Mesenchymal stem cell (in vitro differentiated cells and primary cell): ENCODE measurements at regions not wholly inside any gene's neighbourhood (a gene's known extent, or its start where the extent isn't known, plus 50 kb on each side); places are given as distances from the start of the nearest gene placed in this dataset.

Experiments used
- DNase-seq: peaks from one replicate; pipeline ENCODE4 v3.0.0-alpha.2; 2013
- H2AFZ ChIP-seq: one replicate; pipeline ENCODE4 v1.6.1; 2013; ENCODE audit warnings: low read depth, mild to moderate bottlenecking, control low read depth, inconsistent platforms, low read length, moderate library complexity
- H2AK5ac ChIP-seq: 2 replicates; pipeline ENCODE4 v1.6.1; 2013; ENCODE audit warnings: low read length, moderate library complexity, mild to moderate bottlenecking, inconsistent platforms; ENCODE audit not compliant: severe bottlenecking
- H2BK120ac ChIP-seq: one replicate; pipeline ENCODE4 v1.6.1; 2013; ENCODE audit warnings: low read depth, mild to moderate bottlenecking, inconsistent platforms, low read length, moderate library complexity
- H2BK12ac ChIP-seq, 2 experiments: one replicate each; pipeline ENCODE4 v1.6.1; 2013; ENCODE audit warnings: inconsistent platforms in 2 of 2, low read length in 2 of 2, mild to moderate bottlenecking in 2 of 2, moderate library complexity in 2 of 2, control low read depth in 1 of 2
- H2BK15ac ChIP-seq: one replicate; pipeline ENCODE4 v1.6.1; 2013; ENCODE audit warnings: mild to moderate bottlenecking, low read depth, inconsistent platforms; ENCODE audit not compliant: poor library complexity, severe bottlenecking
- H2BK5ac ChIP-seq: 2 replicates; pipeline ENCODE4 v1.6.1; 2013; ENCODE audit warnings: low read depth, mild to moderate bottlenecking, low read length, control low read depth, inconsistent platforms; ENCODE audit not compliant: poor library complexity, severe bottlenecking
- H3K14ac ChIP-seq, 2 experiments: one replicate each; pipeline ENCODE4 v1.6.1; 2013; ENCODE audit warnings: inconsistent platforms in 2 of 2, low read length in 2 of 2, control low read depth in 1 of 2, mild to moderate bottlenecking in 1 of 2, moderate library complexity in 1 of 2
- H3K18ac ChIP-seq, 2 experiments: one replicate each; pipeline ENCODE4 v1.6.1; 2013; ENCODE audit warnings: inconsistent platforms in 2 of 2, low read length in 2 of 2, control low read depth in 1 of 2, low read depth in 1 of 2, mild to moderate bottlenecking in 1 of 2
- H3K23ac ChIP-seq, 2 experiments: one replicate each; pipeline ENCODE4 v1.6.1; 2013; ENCODE audit warnings: inconsistent platforms in 2 of 2, low read length in 2 of 2, mild to moderate bottlenecking in 2 of 2, moderate library complexity in 2 of 2, control low read depth in 1 of 2
- H3K27ac ChIP-seq: 2 replicates; pipeline ENCODE4 v1.5.1; 2013; ENCODE audit warnings: mild to moderate bottlenecking, moderate library complexity, low read length, control low read depth, inconsistent platforms; ENCODE audit not compliant: poor library complexity, severe bottlenecking
- H3K27me3 ChIP-seq, 2 experiments: 2 replicates each; pipeline versions ENCODE4 v1.6.1 to v1.7.0; 2013; ENCODE audit warnings: low read length in 2 of 2, mild to moderate bottlenecking in 2 of 2, moderate library complexity in 2 of 2, control low read depth in 1 of 2, inconsistent platforms in 1 of 2; ENCODE audit not compliant: control insufficient read depth in 1 of 2, insufficient read depth in 1 of 2
- H3K36me3 ChIP-seq, 2 experiments: 2 replicates each; pipeline versions ENCODE4 v1.6.1 to v1.7.0; 2013; ENCODE audit warnings: low read length in 2 of 2, control low read depth in 1 of 2, inconsistent platforms in 1 of 2, low read depth in 1 of 2, mild to moderate bottlenecking in 1 of 2; ENCODE audit not compliant: insufficient read depth in 2 of 2, control insufficient read depth in 1 of 2
- H3K4ac ChIP-seq, 2 experiments: one replicate each; pipeline ENCODE4 v1.6.1; 2013; ENCODE audit warnings: inconsistent platforms in 2 of 2, low read length in 2 of 2, mild to moderate bottlenecking in 2 of 2, moderate library complexity in 2 of 2, control low read depth in 1 of 2, low read depth in 1 of 2
- H3K4me1 ChIP-seq: 2 replicates; pipeline ENCODE4 v1.6.1; 2013; ENCODE audit warnings: low read depth, low read length, control low read depth; ENCODE audit not compliant: control insufficient read depth, insufficient read depth
- H3K4me2 ChIP-seq: 2 replicates; pipeline ENCODE4 v1.6.1; 2013; ENCODE audit warnings: low read length, mild to moderate bottlenecking, inconsistent platforms; ENCODE audit not compliant: poor library complexity, severe bottlenecking
- H3K4me3 ChIP-seq, 2 experiments: 2 replicates each; pipeline versions ENCODE4 v1.5.1 to v1.7.0; 2013; ENCODE audit warnings: low read length in 2 of 2, mild to moderate bottlenecking in 2 of 2, control low read depth in 1 of 2, low read depth in 1 of 2; ENCODE audit not compliant: insufficient read depth in 1 of 2
- H3K79me1 ChIP-seq: replicated peaks from 2 replicates; pipeline ENCODE4 v1.6.1; 2013; ENCODE audit warnings: mild to moderate bottlenecking, control low read depth, low read length, inconsistent platforms; ENCODE audit not compliant: poor library complexity, severe bottlenecking
- H3K9ac ChIP-seq: 2 replicates; pipeline ENCODE4 v1.7.0; 2013; ENCODE audit warnings: mild to moderate bottlenecking, low read length, moderate library complexity
- H3K9me3 ChIP-seq: 2 replicates; pipeline ENCODE4 v1.7.0; 2013; ENCODE audit warnings: mild to moderate bottlenecking, low read length; ENCODE audit not compliant: control insufficient read depth
- H4K8ac ChIP-seq: one replicate; pipeline ENCODE4 v1.6.1; 2013; ENCODE audit warnings: inconsistent platforms, mild to moderate bottlenecking, low read length, moderate library complexity
- H4K91ac ChIP-seq: one replicate; pipeline ENCODE4 v1.6.1; 2013; ENCODE audit warnings: mild to moderate bottlenecking, low read length, inconsistent platforms
- WGBS: methylation state at CpG from one replicate; pipeline ENCODE4 v1.1.7; 2013; ENCODE audit warnings: mixed read lengths; 5-methylcytosine and 5-hydroxymethylcytosine counted together

DNA sequence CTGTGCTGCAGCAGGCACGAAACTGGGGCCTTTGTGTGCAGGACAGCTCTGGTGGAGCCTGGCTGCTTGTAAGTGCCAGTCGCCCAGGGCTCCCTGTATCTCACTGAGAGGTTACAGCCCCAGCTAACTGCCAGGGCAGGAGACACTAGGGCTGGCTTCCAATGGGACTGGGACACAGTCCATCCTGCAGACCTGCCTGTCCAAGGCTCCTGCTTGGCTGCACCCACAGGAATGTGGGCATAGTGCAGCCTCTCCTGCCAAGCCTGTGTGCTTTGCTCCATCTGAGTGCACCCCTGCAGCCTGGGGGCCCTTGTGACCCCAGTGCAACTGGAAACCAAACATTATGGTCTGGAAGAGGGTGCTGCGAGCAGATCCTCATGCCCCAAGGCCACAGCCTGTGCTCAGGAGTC lies 144.0 kb downstream of the ADAM29 start:
- H4K8ac ChIP-seq = no peak overlapping the region
- no peaks in the 10 kb centered on the region for H3K36me3 ChIP-seq
- H3K18ac ChIP-seq = no peak overlapping the region
- no peak overlapping the region for H3K23ac ChIP-seq
- H2AFZ ChIP-seq = no peak overlapping the region
- H3K4me3 ChIP-seq = no peak overlapping the region
- no peak for DNase-seq
- H2BK12ac ChIP-seq = no peak overlapping the region
- H3K14ac ChIP-seq = peak overlapping the region in 1 of 2 experiments; percentile 6
- H3K9me3 ChIP-seq = peaks cover 3% of the 10 kb centered on the region
- H3K4me2 ChIP-seq = no peak overlapping the region
- H3K79me1 ChIP-seq = no peaks in the 10 kb centered on the region
- no peak overlapping the region for H3K27ac ChIP-seq
- no peak overlapping the region for H2BK5ac ChIP-seq
- no peak overlapping the region for H2BK120ac ChIP-seq
- no peak overlapping the region for H4K91ac ChIP-seq
- H3K9ac ChIP-seq = no peak overlapping the region
- no peaks in the 10 kb centered on the region for H3K27me3 ChIP-seq
- H2BK15ac ChIP-seq = no peak overlapping the region
- H3K4ac ChIP-seq = no peak overlapping the region
- WGBS = 38% methylated on average over 3 of the region's 3 CpGs
- no peak overlapping the region for H2AK5ac ChIP-seq
- peaks cover 2% of the 10 kb centered on the region for H3K4me1 ChIP-seq

DNA sequence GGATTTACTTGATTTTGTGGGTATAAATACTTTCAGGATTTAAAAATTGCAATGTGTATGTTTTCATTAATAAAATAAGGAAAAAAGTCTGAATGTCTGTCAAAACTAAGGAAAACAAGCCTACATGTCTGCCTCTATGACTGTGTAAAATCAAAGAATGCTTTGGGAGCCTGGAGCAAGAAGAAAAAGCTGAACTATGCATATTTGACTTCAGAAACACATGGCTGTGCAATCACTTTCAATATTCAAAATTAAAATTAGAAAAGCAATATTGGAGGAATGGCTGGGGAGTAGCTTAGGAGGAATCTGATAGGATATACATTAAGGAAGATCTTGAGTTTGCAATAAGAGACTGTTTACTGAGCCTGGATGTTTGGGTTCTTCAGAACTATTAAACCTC lies 147.1 kb downstream of the ADAM29 start:
- no peak overlapping the region for H3K14ac ChIP-seq
- no peak overlapping the region for H2BK120ac ChIP-seq
- H2BK5ac ChIP-seq = no peak overlapping the region
- H3K4me3 ChIP-seq = no peak overlapping the region
- DNase-seq = no peak
- H3K79me1 ChIP-seq = no peaks in the 10 kb centered on the region
- peaks cover 2% of the 10 kb centered on the region for H3K4me1 ChIP-seq
- no peak overlapping the region for H4K91ac ChIP-seq
- no peak overlapping the region for H3K23ac ChIP-seq
- no peak overlapping the region for H3K4me2 ChIP-seq
- H3K4ac ChIP-seq = no peak overlapping the region
- no peak overlapping the region for H2AFZ ChIP-seq
- peaks cover 12% of the 10 kb centered on the region for H3K9me3 ChIP-seq
- no peak overlapping the region for H2BK15ac ChIP-seq
- no peak overlapping the region for H3K18ac ChIP-seq
- no peak overlapping the region for H3K27ac ChIP-seq
- no peak overlapping the region for H2AK5ac ChIP-seq
- no peak overlapping the region for H2BK12ac ChIP-seq
- H4K8ac ChIP-seq = no peak overlapping the region
- no peaks in the 10 kb centered on the region for H3K36me3 ChIP-seq
- no peaks in the 10 kb centered on the region for H3K27me3 ChIP-seq
- no peak overlapping the region for H3K9ac ChIP-seq

DNA sequence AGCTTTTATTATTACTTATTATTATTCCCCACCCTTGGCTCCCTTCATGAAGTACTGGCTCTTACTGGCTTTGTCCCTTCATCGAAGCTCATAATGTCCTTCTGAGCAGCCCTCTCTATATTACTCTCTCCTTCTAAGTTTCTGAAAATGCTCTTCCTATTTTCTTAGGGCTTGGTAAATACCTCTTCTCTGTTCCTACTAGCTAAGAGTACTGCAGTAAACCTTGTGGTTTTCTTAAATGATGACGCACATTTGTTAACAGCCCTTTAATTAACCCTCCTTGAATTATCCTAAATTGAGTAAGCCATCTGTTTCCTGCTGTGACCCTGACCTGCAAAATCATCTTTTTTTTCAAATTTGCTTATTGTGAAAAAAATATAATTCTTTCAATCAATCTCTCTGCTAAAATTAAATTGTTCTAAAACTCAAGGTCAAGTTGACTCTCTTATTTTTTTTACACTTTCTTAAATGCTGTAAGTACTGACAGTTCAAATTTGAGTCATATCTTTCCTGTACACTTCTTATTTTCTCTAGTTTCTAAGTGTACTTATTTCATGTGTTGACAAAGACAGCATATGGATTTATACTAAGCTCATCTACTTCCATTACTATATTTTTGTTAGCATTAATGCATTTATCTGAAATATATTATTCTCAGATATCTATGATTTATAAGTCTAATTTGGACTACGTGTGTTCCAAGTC lies 148.9 kb downstream of the ADAM29 start:
- no peak overlapping the region for H3K4ac ChIP-seq
- no peak for DNase-seq
- 94% methylated on average over 2 of the region's 3 CpGs for WGBS
- no peak overlapping the region for H3K18ac ChIP-seq
- no peak overlapping the region for H4K91ac ChIP-seq
- peaks cover 2% of the 10 kb centered on the region for H3K4me1 ChIP-seq
- no peak overlapping the region for H2AFZ ChIP-seq
- no peak overlapping the region for H2BK120ac ChIP-seq
- no peak overlapping the region for H3K14ac ChIP-seq
- H2AK5ac ChIP-seq = no peak overlapping the region
- H3K27ac ChIP-seq = no peak overlapping the region
- no peak overlapping the region for H2BK5ac ChIP-seq
- no peaks in the 10 kb centered on the region for H3K79me1 ChIP-seq
- no peak overlapping the region for H3K4me2 ChIP-seq
- no peak overlapping the region for H3K23ac ChIP-seq
- no peak overlapping the region for H4K8ac ChIP-seq
- no peaks in the 10 kb centered on the region for H3K36me3 ChIP-seq
- no peak overlapping the region for H3K9ac ChIP-seq
- H3K4me3 ChIP-seq = no peak overlapping the region
- peaks cover 9% of the 10 kb centered on the region for H3K9me3 ChIP-seq
- H3K27me3 ChIP-seq = no peaks in the 10 kb centered on the region
- H2BK12ac ChIP-seq = no peak overlapping the region
- no peak overlapping the region for H2BK15ac ChIP-seq

DNA sequence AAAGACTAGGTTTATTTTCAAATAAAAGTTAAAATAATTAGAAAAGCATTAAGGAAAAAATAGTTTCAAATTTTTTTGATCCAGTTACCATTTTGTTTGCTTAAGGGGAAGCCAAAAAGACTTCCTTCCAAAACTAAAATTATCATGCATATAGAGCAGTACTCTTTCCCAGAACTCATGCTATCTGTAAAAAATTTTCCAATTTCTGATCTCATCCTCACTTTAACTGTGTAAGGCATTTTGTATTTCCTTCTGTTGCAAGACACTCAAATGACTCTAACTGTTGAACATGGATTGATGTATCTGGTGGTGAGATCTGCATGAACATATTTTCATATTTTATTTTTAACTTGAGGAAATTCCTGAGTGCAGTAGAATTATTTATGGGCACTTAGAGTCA lies 150.1 kb downstream of the ADAM29 start:
- Histone ChIP-seq H3K18ac (no peak overlapping the region), H4K91ac (no peak overlapping the region), H2BK5ac (no peak overlapping the region), H3K79me1 (no peaks in the 10 kb centered on the region), H3K4ac (no peak overlapping the region), H3K4me1 (no peaks in the 10 kb centered on the region), H2BK12ac (no peak overlapping the region), H2BK15ac (no peak overlapping the region), H2AK5ac (no peak overlapping the region), H3K14ac (no peak overlapping the region), H3K9ac (no peak overlapping the region), H2BK120ac (no peak overlapping the region), H3K27me3 (no peaks in the 10 kb centered on the region), H3K4me2 (no peak overlapping the region), H3K4me3 (no peak overlapping the region), H3K23ac (no peak overlapping the region), H3K36me3 (no peaks in the 10 kb centered on the region), H4K8ac (no peak overlapping the region), H3K27ac (no peak overlapping the region), H3K9me3 (peaks cover 9% of the 10 kb centered on the region), H2AFZ (no peak overlapping the region)
- no peak for DNase-seq
